Left lung (tissue), 4 donors: ENCODE measurements at regions not wholly inside any gene's neighbourhood (a gene's known extent, or its start where the extent isn't known, plus 50 kb on each side); places are given as distances from the start of the nearest gene placed in this dataset.
A peak's percentile ranks its signal among the peaks of the same experiment; 100 is the strongest.

Experiments used
- ATAC-seq: fragments of 200-7000 bp; cut with Tn5 transposase; one replicate; pipeline ENCODE4 v1.9.1; 2020; ENCODE audit warnings: moderate library complexity
- DNase-seq, 4 donors: peaks; one replicate each; pipeline ENCODE4 v3.0.0-alpha.2; 2013 to 2020
- H3K27ac ChIP-seq, 2 donors: fragments of 200-600 bp; sonication (generic) in 1 of 2; one replicate each; pipeline versions ENCODE4 v1.5.0 to v1.8.0; 2020 to 2021
- H3K27me3 ChIP-seq, 2 donors: fragments of 200-600 bp; sonication (generic) in 1 of 2; one replicate each; pipeline versions ENCODE4 v1.5.0 to v1.8.0; 2020 to 2021
- H3K36me3 ChIP-seq, 2 donors: fragments of 200-600 bp; sonication (generic) in 1 of 2; one replicate each; pipeline versions ENCODE4 v1.5.0 to v1.8.0; 2020 to 2021
- H3K4me1 ChIP-seq, 2 donors: fragments of 200-600 bp; one replicate each; pipeline ENCODE4 v1.8.0; 2021
- H3K4me3 ChIP-seq, 2 donors: fragments of 200-600 bp; sonication (generic) in 1 of 2; one replicate each; pipeline versions ENCODE4 v1.5.0 to v1.8.0; 2020 to 2021; ENCODE audit warnings: mild to moderate bottlenecking in 1 of 2
- H3K9me3 ChIP-seq, 2 donors: fragments of 200-600 bp; sonication (generic) in 1 of 2; one replicate each; pipeline versions ENCODE4 v1.5.0 to v1.8.0; 2020 to 2021
- CTCF ChIP-seq, 2 donors: fragments of 200-600 bp; sonication (generic) in 1 of 2; IDR thresholded peaks; one replicate each; pipeline versions ENCODE4 v1.5.0 to v1.8.0; 2021; ENCODE audit warnings: antibody characterized with exemption in 2 of 2
- intact Hi-C, 2 donors: fragments of 100-400 bp; cut with DNase I; formaldehyde crosslinking; loops; one replicate each; pipeline versions ENCODE4 v1.11.2 to v1.14.2; 2022
- donor health status: DM: no; HTN: yes; CAD: no.
- donor health status: DM: no; HTN: no; CAD: no.

GRCh38 chr10:105963334-105963884, 1201.1 kb downstream of the SORCS1 start:
- no peaks in the 10 kb centered on the region for H3K4me1 ChIP-seq
- H3K4me3 ChIP-seq, result no peak overlapping the region
- no peak for DNase-seq
- TF ChIP-seq CTCF (IDR thresholded peaks at IDR 0.05), result no peak
- H3K36me3 ChIP-seq, result no peaks in the 10 kb centered on the region
- H3K9me3 ChIP-seq, result no peaks in the 10 kb centered on the region
- H3K27ac ChIP-seq, result no peak overlapping the region
- ATAC-seq, result no peak
- intact Hi-C loops, result no loop called here
- H3K27me3 ChIP-seq, result no peaks in the 10 kb centered on the region

- Histone ChIP-seq H3K4me3 (no peak overlapping the region), H3K27me3 (no peaks in the 10 kb centered on the region), H3K36me3 (no peaks in the 10 kb centered on the region), H3K9me3 (no peaks in the 10 kb centered on the region), H3K27ac (no peak overlapping the region), H3K4me1 (no peaks in the 10 kb centered on the region)
- no peak for TF ChIP-seq CTCF (IDR thresholded peaks at IDR 0.05)
- DNase-seq, result no peak
- intact Hi-C loops, result loop anchor here in 1 of 2 donors (10.0 kb wide), 1 partner anchor 218 kb away; no protein-coding TSS in a partner anchor
- ATAC-seq, result no peak
These were observed 1208.0 kb downstream of the SORCS1 start for GRCh38 chr10:105956550-105956949.

DNA sequence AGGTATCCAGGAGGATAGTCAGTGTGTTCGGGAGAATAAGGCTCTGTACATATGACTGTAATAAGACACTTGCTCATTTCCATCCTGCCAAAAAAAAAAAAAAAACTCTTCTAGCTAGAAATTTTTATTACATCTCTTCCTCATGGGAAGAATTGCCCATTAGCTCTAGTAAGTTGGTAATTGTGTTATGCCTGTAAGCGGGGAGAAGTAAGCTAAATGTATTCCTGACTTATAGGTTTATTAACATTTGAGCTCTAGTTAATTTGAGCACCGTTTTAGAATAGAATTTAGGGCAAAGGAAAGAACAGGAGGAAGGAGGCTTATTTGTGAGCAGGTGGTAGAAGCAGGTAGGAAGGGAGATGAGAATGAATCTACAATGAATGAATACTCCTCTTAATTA, 1210.6 kb downstream of the SORCS1 start:
- no peak for ATAC-seq
- H3K4me3 ChIP-seq, result no peak overlapping the region
- DNase-seq, result no peak
- no peak for TF ChIP-seq CTCF (IDR thresholded peaks at IDR 0.05)
- H3K4me1 ChIP-seq, result no peaks in the 10 kb centered on the region
- intact Hi-C loops, result loop anchor here in 1 of 2 donors (10.0 kb wide), 1 partner anchor 221 kb away; no protein-coding TSS in a partner anchor
- H3K27me3 ChIP-seq, result no peaks in the 10 kb centered on the region
- no peak overlapping the region for H3K27ac ChIP-seq
- no peaks in the 10 kb centered on the region for H3K9me3 ChIP-seq
- no peaks in the 10 kb centered on the region for H3K36me3 ChIP-seq

DNA sequence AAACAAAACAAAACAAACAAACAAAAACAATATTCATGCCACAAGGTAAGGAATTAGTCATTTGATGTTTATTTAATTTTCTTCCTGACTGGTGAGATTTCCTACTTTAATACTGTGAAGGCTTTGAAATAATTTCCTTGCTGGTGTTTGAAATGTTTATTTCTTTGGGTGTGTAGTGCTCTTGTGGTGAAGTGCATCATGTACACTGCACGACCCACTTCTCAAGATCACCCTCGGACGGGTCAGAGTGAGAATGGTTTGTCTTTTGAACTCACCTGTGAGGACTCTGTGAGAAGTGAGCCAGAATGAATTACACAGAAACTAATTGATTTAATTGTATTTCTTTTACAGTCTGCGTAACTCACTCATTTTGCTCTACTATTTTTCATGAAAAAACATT, 1211.5 kb downstream of the SORCS1 start:
- H3K27ac ChIP-seq, result no peak overlapping the region
- no peaks in the 10 kb centered on the region for H3K27me3 ChIP-seq

DNA sequence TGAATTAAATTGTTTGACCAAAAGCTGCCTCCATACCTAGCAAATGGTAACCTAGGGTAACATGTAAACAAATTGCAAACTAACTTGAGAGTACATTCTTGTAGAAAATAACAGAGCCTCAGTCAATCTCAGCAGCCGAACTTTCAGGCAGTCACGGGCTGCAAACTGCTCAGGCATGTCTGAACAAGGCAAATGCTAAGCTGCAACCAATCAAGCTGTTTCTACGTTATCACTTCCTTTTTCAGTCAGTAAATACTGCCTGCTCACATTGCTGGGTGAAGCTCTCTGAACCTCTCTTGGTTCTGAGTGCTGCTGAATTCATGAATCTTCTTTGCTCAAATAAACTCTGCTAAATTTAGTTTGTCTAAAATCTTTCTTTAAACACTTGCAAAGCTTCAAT, 1212.4 kb downstream of the SORCS1 start:
- DNase-seq, result peak in 3 of 4 donors; percentile 28 to 55 (median 36)
- Histone ChIP-seq H3K36me3 (no peaks in the 10 kb centered on the region), H3K9me3 (no peaks in the 10 kb centered on the region), H3K27me3 (no peaks in the 10 kb centered on the region), H3K4me3 (no peak overlapping the region), H3K4me1 (no peaks in the 10 kb centered on the region), H3K27ac (peak overlapping the region; percentile 13 to 65)
- intact Hi-C loops, result loop anchor here in 1 of 2 donors (10.0 kb wide), 1 partner anchor 223 kb away; no protein-coding TSS in a partner anchor
- no peak for TF ChIP-seq CTCF (IDR thresholded peaks at IDR 0.05)
- peak; percentile 96 for ATAC-seq

More for the DNA sequence above, 1211.5 kb downstream of the SORCS1 start:
- no peak overlapping the region for H3K4me3 ChIP-seq
- intact Hi-C loops, result loop anchor here in 1 of 2 donors (10.0 kb wide), 1 partner anchor 222 kb away; no protein-coding TSS in a partner anchor
- DNase-seq (no peak), ATAC-seq (peak; percentile 77)
- H3K4me1 ChIP-seq, result no peaks in the 10 kb centered on the region
- H3K36me3 ChIP-seq, result no peaks in the 10 kb centered on the region
- no peaks in the 10 kb centered on the region for H3K9me3 ChIP-seq
- no peak for TF ChIP-seq CTCF (IDR thresholded peaks at IDR 0.05)
